GM12878 (cell line): ENCODE measurements at regions not wholly inside any gene's neighbourhood (a gene's known extent, or its start where the extent isn't known, plus 50 kb on each side); places are given as distances from the start of the nearest gene placed in this dataset.

Experiments
- ATAC-seq: fragments of 200-7000 bp; cut with Tn5 transposase; 3 replicates; pipeline ENCODE4 v1.9.1; 2020; ENCODE audit warnings: mild to moderate bottlenecking, moderate library complexity
- BruUV-seq: library from RNA; stranded (reverse); fragments of 400-500 nt; replicated peaks from 2 replicates; lab custom pipeline; 2021; lab: Mats Ljungman, UMichigan
- CTCF ChIA-PET: fragments of 300-600 bp; sonication (Branson Sonifier 250); formaldehyde crosslinking; extraction: SDS; loops from one replicate; lab custom pipeline; 2021; ENCODE audit warnings: inconsistent platforms; lab: Yijun Ruan, JAX
- POLR2A ChIA-PET: fragments of 350-600 bp; formaldehyde crosslinking; extraction: SDS; loops from one replicate; lab custom pipeline; 2021; ENCODE audit warnings: inconsistent platforms; lab: Charles Lee
- RAD21 ChIA-PET: fragments of 300-600 bp; sonication (Branson Sonifier 250); formaldehyde crosslinking; loops from one replicate; lab custom pipeline; 2023; ENCODE audit warnings: antibody characterized with exemption; ENCODE audit not compliant: unreplicated experiment; lab: Charles Lee
- SMC1A ChIA-PET: fragments of 300-600 bp; sonication (Branson Sonifier 250); formaldehyde crosslinking; loops from one replicate; lab custom pipeline; 2023; ENCODE audit not compliant: unreplicated experiment, uncharacterized antibody; lab: Charles Lee
- DNase-seq: peaks from one replicate; pipeline ENCODE4 v3.0.0-alpha.2; 2011; ENCODE audit warnings: low read depth, low spot score
- FAIRE-seq: peaks from 3 replicates; lab custom pipeline; 2011; peaks lifted over from hg19 to GRCh38; lab: Jason Lieb, UNC
- H2AFZ ChIP-seq: 2 replicates; pipeline ENCODE4 v1.6.0; 2011; ENCODE audit warnings: low read depth, low read length, control low read depth; ENCODE audit not compliant: control insufficient read depth
- H3K27ac ChIP-seq: 2 replicates; pipeline ENCODE4 v1.5.1; 2011; ENCODE audit warnings: control low read depth; ENCODE audit not compliant: control insufficient read depth, insufficient read depth
- H3K27me3 ChIP-seq, 2 experiments: replicated peaks in 1 of 2; 2 replicates each; pipeline versions ENCODE4 v1.6.0 to v1.6.1; 2011; ENCODE audit warnings: low read length in 1 of 2; ENCODE audit not compliant: control insufficient read depth in 2 of 2, insufficient read depth in 2 of 2
- H3K36me3 ChIP-seq, 2 experiments: 2 replicates each; pipeline ENCODE4 v1.5.1; 2011; ENCODE audit warnings: low read length in 1 of 2; ENCODE audit not compliant: control insufficient read depth in 2 of 2, insufficient read depth in 2 of 2
- H3K4me1 ChIP-seq: 2 replicates; pipeline ENCODE4 v1.6.1; 2011; ENCODE audit warnings: mild to moderate bottlenecking, low read length, moderate library complexity, mixed read lengths; ENCODE audit not compliant: control insufficient read depth, insufficient read depth
- H3K4me2 ChIP-seq: 2 replicates; pipeline ENCODE4 v1.6.0; 2011; ENCODE audit warnings: control low read depth; ENCODE audit not compliant: control insufficient read depth, insufficient read depth
- H3K4me3 ChIP-seq: fragments of 200-600 bp; sonication (generic); 2 replicates; pipeline ENCODE4 v1.5.1; 2016
- H3K79me2 ChIP-seq: 2 replicates; pipeline ENCODE4 v1.6.0; 2011; ENCODE audit warnings: low read length; ENCODE audit not compliant: control insufficient read depth, insufficient read depth
- H3K9ac ChIP-seq: 2 replicates; pipeline ENCODE4 v1.8.0; 2011; ENCODE audit warnings: low read length, control low read depth, mixed read lengths; ENCODE audit not compliant: control insufficient read depth, insufficient read depth
- H3K9me3 ChIP-seq: replicated peaks from 3 replicates; pipeline ENCODE4 v1.5.1; 2011; ENCODE audit warnings: mild to moderate bottlenecking, low read length; ENCODE audit not compliant: control insufficient read depth, insufficient read depth
- H4K20me1 ChIP-seq: 2 replicates; pipeline ENCODE4 v1.6.0; 2011; ENCODE audit not compliant: control insufficient read depth, insufficient read depth
- CBX5 ChIP-seq: sonication (generic); IDR thresholded peaks from 2 replicates; pipeline ENCODE4 v1.6.1; 2016; ENCODE audit warnings: low read depth, moderate library complexity, mild to moderate bottlenecking, inconsistent platforms
- CHD2 ChIP-seq: IDR thresholded peaks from 2 replicates; pipeline ENCODE4 v1.6.1; 2011; ENCODE audit warnings: low read depth, low read length, improper control_type of control experiment, borderline replicate concordance
- FOXK2 ChIP-seq: fragments of 450-650 bp; IDR thresholded peaks from 2 replicates; pipeline ENCODE4 v1.6.1; 2017; ENCODE audit warnings: mild to moderate bottlenecking, moderate library complexity
- HDGF ChIP-seq: fragments of 450-650 bp; IDR thresholded peaks from 2 replicates; pipeline ENCODE4 v1.6.1; 2016; ENCODE audit warnings: antibody characterized with exemption
- KLF5 ChIP-seq: fragments of 450-650 bp; IDR thresholded peaks from 2 replicates; pipeline ENCODE4 v1.6.1; 2014; ENCODE audit warnings: mild to moderate bottlenecking; ENCODE audit not compliant: partially characterized antibody
- MAX ChIP-seq: IDR thresholded peaks from 2 replicates; pipeline ENCODE4 v1.6.1; 2012; ENCODE audit warnings: low read depth, low read length, improper control_type of control experiment
- NFYA ChIP-seq: IDR thresholded peaks from 2 replicates; pipeline ENCODE4 v1.6.1; 2011; ENCODE audit warnings: low read depth, mild to moderate bottlenecking, low read length, improper control_type of control experiment, borderline replicate concordance
- RFX5 ChIP-seq: IDR thresholded peaks from 2 replicates; pipeline ENCODE4 v1.6.1; 2011; ENCODE audit warnings: low read depth, low read length, improper control_type of control experiment
- SREBF1 ChIP-seq: IDR thresholded peaks from 2 replicates; pipeline ENCODE4 v1.6.1; 2012; ENCODE audit warnings: mild to moderate bottlenecking, low read length
- STAT3 ChIP-seq: IDR thresholded peaks from 2 replicates; pipeline ENCODE4 v1.6.1; 2011; ENCODE audit warnings: low read depth, low read length, improper control_type of control experiment
- YY1 ChIP-seq: IDR thresholded peaks from 2 replicates; pipeline ENCODE4 v1.6.1; 2011; ENCODE audit warnings: low read depth, mild to moderate bottlenecking, low read length
- ZBTB33 ChIP-seq: fragments of 450-650 bp; IDR thresholded peaks from 2 replicates; pipeline ENCODE4 v1.6.1; 2017; ENCODE audit warnings: mild to moderate bottlenecking
- WGBS: methylation state at CpG from one replicate; pipeline ENCODE4 v1.1.6; 2016; ENCODE audit warnings: low lambda C conversion rate; ENCODE audit not compliant: insufficient replicate concordance, insufficient coverage; ENCODE audit errors: missing lambda C conversion rate; 5-methylcytosine and 5-hydroxymethylcytosine counted together
- in situ Hi-C: fragments of 300-500 bp; cut with MboI; formaldehyde crosslinking; loops from 9 replicates; pipeline ENCODE4 v1.14.3; 2018; ENCODE audit warnings: mixed read lengths
- intact Hi-C: fragments of 100-400 bp; cut with micrococcal nuclease; formaldehyde crosslinking; loops from one replicate; pipeline ENCODE4 v1.14.2; 2022; ENCODE audit not compliant: unreplicated experiment
- TF ChIP-seq, protein P1 (sequence below): fragments of 150-350 bp; IDR thresholded peaks from 2 replicates; pipeline ENCODE4 v1.6.1; 2014; ENCODE audit warnings: mild to moderate bottlenecking, low read depth, low read length
- TF ChIP-seq, protein P2 (sequence below): IDR thresholded peaks from 2 replicates; pipeline ENCODE4 v1.6.1; 2011; ENCODE audit warnings: borderline replicate concordance, low read depth, mild to moderate bottlenecking, moderate library complexity, mixed read lengths, low read length; ENCODE audit not compliant: insufficient read depth; ENCODE audit errors: extremely low read length

GRCh38 chr5:5950658-5951057 lies 427.7 kb downstream of the MED10 start:
- H3K9ac ChIP-seq, result no peak overlapping the region
- intact Hi-C loops, result no loop called here
- no TSS peak for BruUV-seq
- DNase-seq (no peak), ATAC-seq (no peak), FAIRE-seq (no peak)
- ChIA-PET POLR2A (no interaction called here), SMC1A (interaction anchor here (0.5 kb wide), 1 partner anchor 331 kb away, joined by 4 read pairs; no protein-coding TSS in a partner anchor), CTCF (interaction anchor here (0.6 kb wide), 1 partner anchor 222 kb away, joined by 3 read pairs; no protein-coding TSS in a partner anchor), RAD21 (no interaction called here)
- no peak overlapping the region for H2AFZ ChIP-seq
- H3K36me3 ChIP-seq, result no peaks in the 10 kb centered on the region
- H3K4me2 ChIP-seq, result no peak overlapping the region
- H3K4me1 ChIP-seq, result no peaks in the 10 kb centered on the region
- no peaks in the 10 kb centered on the region for H3K79me2 ChIP-seq
- no peak overlapping the region for H3K27ac ChIP-seq
- 9% methylated on average over 5 of the region's 5 CpGs for WGBS
- no peaks in the 10 kb centered on the region for H4K20me1 ChIP-seq
- in situ Hi-C loops, result no loop called here
- H3K27me3 ChIP-seq, result no peaks in the 10 kb centered on the region
- H3K4me3 ChIP-seq, result no peak overlapping the region
- H3K9me3 ChIP-seq, result no peaks in the 10 kb centered on the region
- TF ChIP-seq SREBF1, result no peak
- TF ChIP-seq NFYA, result no peak
- TF ChIP-seq KLF5, result no peak
- TF ChIP-seq RFX5, result no peak
- TF ChIP-seq CHD2, result no peak
- TF ChIP-seq MAX, result no peak
- TF ChIP-seq, protein P1, sequence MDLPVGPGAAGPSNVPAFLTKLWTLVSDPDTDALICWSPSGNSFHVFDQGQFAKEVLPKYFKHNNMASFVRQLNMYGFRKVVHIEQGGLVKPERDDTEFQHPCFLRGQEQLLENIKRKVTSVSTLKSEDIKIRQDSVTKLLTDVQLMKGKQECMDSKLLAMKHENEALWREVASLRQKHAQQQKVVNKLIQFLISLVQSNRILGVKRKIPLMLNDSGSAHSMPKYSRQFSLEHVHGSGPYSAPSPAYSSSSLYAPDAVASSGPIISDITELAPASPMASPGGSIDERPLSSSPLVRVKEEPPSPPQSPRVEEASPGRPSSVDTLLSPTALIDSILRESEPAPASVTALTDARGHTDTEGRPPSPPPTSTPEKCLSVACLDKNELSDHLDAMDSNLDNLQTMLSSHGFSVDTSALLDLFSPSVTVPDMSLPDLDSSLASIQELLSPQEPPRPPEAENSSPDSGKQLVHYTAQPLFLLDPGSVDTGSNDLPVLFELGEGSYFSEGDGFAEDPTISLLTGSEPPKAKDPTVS, result no peak
- TF ChIP-seq ZBTB33, result no peak
- no peak for TF ChIP-seq FOXK2
- no peak for TF ChIP-seq STAT3
- TF ChIP-seq YY1, result no peak
- no peak for TF ChIP-seq CBX5
- no peak for TF ChIP-seq HDGF
- TF ChIP-seq, protein P2, sequence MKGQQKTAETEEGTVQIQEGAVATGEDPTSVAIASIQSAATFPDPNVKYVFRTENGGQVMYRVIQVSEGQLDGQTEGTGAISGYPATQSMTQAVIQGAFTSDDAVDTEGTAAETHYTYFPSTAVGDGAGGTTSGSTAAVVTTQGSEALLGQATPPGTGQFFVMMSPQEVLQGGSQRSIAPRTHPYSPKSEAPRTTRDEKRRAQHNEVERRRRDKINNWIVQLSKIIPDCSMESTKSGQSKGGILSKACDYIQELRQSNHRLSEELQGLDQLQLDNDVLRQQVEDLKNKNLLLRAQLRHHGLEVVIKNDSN, result no peak
